H1 (cell line): ENCODE measurements at regions not wholly inside any gene's neighbourhood (a gene's known extent, or its start where the extent isn't known, plus 50 kb on each side); places are given as distances from the start of the nearest gene placed in this dataset.

Experiments
- ASH2L ChIP-seq: fragments of 200-600, 300-600 bp; sonication (generic); IDR thresholded peaks from one replicate; pipeline ENCODE4 v1.7.1; 2017; ENCODE audit warnings: low read length
- CHD1 ChIP-seq: IDR thresholded peaks from 2 replicates; pipeline ENCODE4 v1.6.1; 2012; ENCODE audit warnings: low read depth, low read length, improper control_type of control experiment
- EGR1 ChIP-seq: IDR thresholded peaks from 2 replicates; pipeline ENCODE4 v1.6.1; 2011; ENCODE audit warnings: low read depth, low read length, borderline replicate concordance
- EZH2 ChIP-seq: fragments of 200-600 bp; sonication (generic); IDR thresholded peaks from 2 replicates; pipeline ENCODE4 v1.7.1; 2012; ENCODE audit warnings: low read depth, mild to moderate bottlenecking, moderate library complexity, low read length, inconsistent platforms; ENCODE audit not compliant: severe bottlenecking
- GTF2F1 ChIP-seq: IDR thresholded peaks from 2 replicates; pipeline ENCODE4 v1.6.1; 2012; ENCODE audit warnings: low read depth, low read length, improper control_type of control experiment, borderline replicate concordance
- HDAC2 ChIP-seq, 2 experiments: fragments of 300-600 bp in 1 of 2; sonication (generic) in 1 of 2; IDR thresholded peaks; 2 replicates each; pipeline ENCODE4 v1.6.1; 2011 to 2012; ENCODE audit warnings: low read depth in 2 of 2, low read length in 2 of 2, mild to moderate bottlenecking in 2 of 2, moderate library complexity in 2 of 2, borderline replicate concordance in 1 of 2, inconsistent platforms in 1 of 2
- POLR2AphosphoS5 ChIP-seq: IDR thresholded peaks from 2 replicates; pipeline ENCODE4 v1.6.1; 2011; ENCODE audit warnings: low read depth, low read length
- SP1 ChIP-seq: IDR thresholded peaks from 2 replicates; pipeline ENCODE4 v1.6.1; 2011; ENCODE audit warnings: low read depth, low read length
- SRF ChIP-seq: IDR thresholded peaks from 2 replicates; pipeline ENCODE4 v1.6.1; 2011; ENCODE audit warnings: mild to moderate bottlenecking, low read depth, low read length, moderate library complexity
- TAF1 ChIP-seq: IDR thresholded peaks from 2 replicates; pipeline ENCODE4 v1.6.1; 2011; ENCODE audit warnings: mild to moderate bottlenecking, low read depth, low read length
- YY1 ChIP-seq: IDR thresholded peaks from 2 replicates; pipeline ENCODE4 v1.6.1; 2011; ENCODE audit warnings: low read depth, mild to moderate bottlenecking, low read length
- TF ChIP-seq, protein P1 (sequence below), 3 experiments: IDR thresholded peaks; 1 replicate in 2 of 3; 2 replicates in 1 of 3; pipeline versions ENCODE4 v1.5.1 to v1.6.1; 2011; ENCODE audit warnings: low read length in 3 of 3, mild to moderate bottlenecking in 3 of 3, inconsistent platforms in 2 of 3, low read depth in 1 of 3, moderate library complexity in 1 of 3; ENCODE audit not compliant: insufficient read depth in 1 of 3; ENCODE audit errors: control extremely low read depth in 1 of 3

DNA sequence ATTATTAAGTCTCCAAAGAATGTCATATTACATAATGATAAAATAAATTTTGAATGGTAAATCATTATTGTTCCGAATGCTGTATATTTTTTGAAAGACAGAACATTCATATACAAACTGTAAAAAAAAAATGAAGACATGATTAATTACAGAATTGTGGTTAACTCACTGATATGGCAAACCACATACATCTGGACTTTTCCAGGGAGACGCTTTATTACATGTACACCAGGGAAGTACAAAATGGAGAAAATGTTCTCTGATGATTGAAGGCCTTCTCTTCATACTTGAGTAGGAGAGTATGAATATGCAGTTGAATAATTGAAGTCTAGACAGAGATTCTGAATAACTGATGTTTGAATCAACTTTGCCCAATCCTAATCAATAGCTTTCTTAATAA is 1886.9 kb downstream of the EFNA5 start:
- TF ChIP-seq, protein P1, sequence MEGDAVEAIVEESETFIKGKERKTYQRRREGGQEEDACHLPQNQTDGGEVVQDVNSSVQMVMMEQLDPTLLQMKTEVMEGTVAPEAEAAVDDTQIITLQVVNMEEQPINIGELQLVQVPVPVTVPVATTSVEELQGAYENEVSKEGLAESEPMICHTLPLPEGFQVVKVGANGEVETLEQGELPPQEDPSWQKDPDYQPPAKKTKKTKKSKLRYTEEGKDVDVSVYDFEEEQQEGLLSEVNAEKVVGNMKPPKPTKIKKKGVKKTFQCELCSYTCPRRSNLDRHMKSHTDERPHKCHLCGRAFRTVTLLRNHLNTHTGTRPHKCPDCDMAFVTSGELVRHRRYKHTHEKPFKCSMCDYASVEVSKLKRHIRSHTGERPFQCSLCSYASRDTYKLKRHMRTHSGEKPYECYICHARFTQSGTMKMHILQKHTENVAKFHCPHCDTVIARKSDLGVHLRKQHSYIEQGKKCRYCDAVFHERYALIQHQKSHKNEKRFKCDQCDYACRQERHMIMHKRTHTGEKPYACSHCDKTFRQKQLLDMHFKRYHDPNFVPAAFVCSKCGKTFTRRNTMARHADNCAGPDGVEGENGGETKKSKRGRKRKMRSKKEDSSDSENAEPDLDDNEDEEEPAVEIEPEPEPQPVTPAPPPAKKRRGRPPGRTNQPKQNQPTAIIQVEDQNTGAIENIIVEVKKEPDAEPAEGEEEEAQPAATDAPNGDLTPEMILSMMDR (IDR thresholded peaks at IDR 0.05; ENCODE audit: control extremely low read depth in 1 of 3, insufficient read depth in 1 of 3, low read depth in 1 of 3, low read length in 3 of 3) = no peak
- TF ChIP-seq EZH2 = no peak
- no peak for TF ChIP-seq ASH2L
- TF ChIP-seq POLR2AphosphoS5 = no peak
- TF ChIP-seq SRF = no peak
- TF ChIP-seq EGR1 = no peak
- no peak for TF ChIP-seq GTF2F1
- TF ChIP-seq TAF1 = no peak
- TF ChIP-seq HDAC2 (IDR thresholded peaks at IDR 0.05; ENCODE audit: borderline replicate concordance in 1 of 2, low read depth in 2 of 2, low read length in 2 of 2) = no peak
- TF ChIP-seq YY1 = no peak
- TF ChIP-seq CHD1 = no peak
- TF ChIP-seq SP1 = no peak
